ENCODE measurements at regions not wholly inside any gene's neighbourhood (a gene's known extent, or its start where the extent isn't known, plus 50 kb on each side); places are given as distances from the start of the nearest gene placed in this dataset.

- H3K4me3 ChIP-seq (ENCODE audit: low read depth, low read length) = no peak overlapping the region
- H3K27ac Mint-ChIP-seq (ENCODE audit: unreplicated experiment) = no peak overlapping the region
- H3K9me3 Mint-ChIP-seq (ENCODE audit: unreplicated experiment) = no peaks in the 10 kb centered on the region
- no peaks in the 10 kb centered on the region for H3K36me3 Mint-ChIP-seq (ENCODE audit: insufficient read depth, unreplicated experiment)
- no peaks in the 10 kb centered on the region for H3K27me3 Mint-ChIP-seq (ENCODE audit: insufficient read depth, unreplicated experiment)
- no TSS peak for BruUV-seq (replicated peaks)
- H3K4me3 Mint-ChIP-seq (ENCODE audit: unreplicated experiment) = no peak overlapping the region
- no peak for TF ChIP-seq CTCF (IDR thresholded peaks at IDR 0.05; ENCODE audit: insufficient read depth in 1 of 2, low read depth in 1 of 2, low read length in 1 of 2, severe bottlenecking in 1 of 2, unreplicated experiment in 1 of 2)
- intact Hi-C loops (cut with micrococcal nuclease; ENCODE audit: unreplicated experiment) = no loop called here
- no peak for DNase-seq
- H3K36me3 ChIP-seq (ENCODE audit: control insufficient read depth, insufficient read depth, low read length) = no peaks in the 10 kb centered on the region
- CTCF ChIA-PET = no interaction called here
- POLR2A ChIA-PET = no interaction called here
- H3K9me3 ChIP-seq = no peaks in the 10 kb centered on the region
- H3K4me1 ChIP-seq = no peaks in the 10 kb centered on the region
- H3K27me3 ChIP-seq (replicated peaks; ENCODE audit: control insufficient read depth, insufficient read depth, low read length) = no peaks in the 10 kb centered on the region
- H3K4me1 Mint-ChIP-seq (ENCODE audit: low read depth, unreplicated experiment) = peaks cover 11% of the 10 kb centered on the region
Measured at GRCh38 chr2:134144081-134144596, 109.7 kb upstream of the MGAT5 start.

DNA sequence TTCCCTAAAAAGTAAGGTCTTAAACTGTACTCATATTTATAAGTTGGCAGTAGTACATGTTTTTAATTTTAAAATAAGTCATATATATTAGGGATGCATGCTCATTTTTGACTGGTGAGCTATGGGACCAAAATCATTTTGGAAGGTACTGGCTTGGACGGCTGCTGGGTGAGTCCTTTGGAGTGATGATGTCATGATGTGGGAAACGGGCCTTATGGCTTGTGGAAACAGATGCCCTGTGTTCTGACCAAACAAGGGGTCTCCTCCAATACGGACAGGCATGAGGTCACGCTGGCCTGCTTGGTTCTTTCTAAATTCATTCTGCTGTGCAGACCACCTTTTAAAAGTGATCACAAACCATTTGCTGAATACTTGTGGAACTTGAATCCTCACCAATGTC is 109.2 kb upstream of the MGAT5 start:
- POLR2A ChIA-PET = no interaction called here
- intact Hi-C loops (cut with micrococcal nuclease; ENCODE audit: unreplicated experiment) = no loop called here

GRCh38 chr2:134145519-134145918 is 108.4 kb upstream of the MGAT5 start:
- no peak overlapping the region for H3K27ac Mint-ChIP-seq (ENCODE audit: unreplicated experiment)
- H3K4me1 Mint-ChIP-seq (ENCODE audit: low read depth, unreplicated experiment) = peaks cover 11% of the 10 kb centered on the region
- Histone ChIP-seq H3K4me3 (ENCODE audit: low read depth, low read length) (no peak overlapping the region), H3K9me3 (no peaks in the 10 kb centered on the region), H3K27me3 (replicated peaks; ENCODE audit: control insufficient read depth, insufficient read depth, low read length) (no peaks in the 10 kb centered on the region), H3K36me3 (ENCODE audit: control insufficient read depth, insufficient read depth, low read length) (no peaks in the 10 kb centered on the region), H3K4me1 (no peaks in the 10 kb centered on the region)
- TF ChIP-seq CTCF (IDR thresholded peaks at IDR 0.05; ENCODE audit: insufficient read depth in 1 of 2, low read depth in 1 of 2, low read length in 1 of 2, severe bottlenecking in 1 of 2, unreplicated experiment in 1 of 2) = no peak
- ChIA-PET POLR2A (no interaction called here), CTCF (no interaction called here)
- H3K9me3 Mint-ChIP-seq (ENCODE audit: unreplicated experiment) = no peaks in the 10 kb centered on the region
- no peak overlapping the region for H3K4me3 Mint-ChIP-seq (ENCODE audit: unreplicated experiment)
- no peaks in the 10 kb centered on the region for H3K27me3 Mint-ChIP-seq (ENCODE audit: insufficient read depth, unreplicated experiment)
- DNase-seq = no peak
- intact Hi-C loops (cut with micrococcal nuclease; ENCODE audit: unreplicated experiment) = no loop called here
- peaks cover 6% of the 10 kb centered on the region for H3K36me3 Mint-ChIP-seq (ENCODE audit: insufficient read depth, unreplicated experiment)
- no TSS peak for BruUV-seq (replicated peaks)

More for the DNA sequence above, 109.2 kb upstream of the MGAT5 start:
- Mint-ChIP-seq H3K4me3 (ENCODE audit: unreplicated experiment) (no peak overlapping the region), H3K4me1 (ENCODE audit: low read depth, unreplicated experiment) (peaks cover 11% of the 10 kb centered on the region), H3K27ac (ENCODE audit: unreplicated experiment) (no peak overlapping the region), H3K36me3 (ENCODE audit: insufficient read depth, unreplicated experiment) (peaks cover 1% of the 10 kb centered on the region), H3K9me3 (ENCODE audit: unreplicated experiment) (no peaks in the 10 kb centered on the region), H3K27me3 (ENCODE audit: insufficient read depth, unreplicated experiment) (no peaks in the 10 kb centered on the region)
- no peaks in the 10 kb centered on the region for H3K4me1 ChIP-seq
- no peak for DNase-seq
- no peaks in the 10 kb centered on the region for H3K9me3 ChIP-seq
- TF ChIP-seq CTCF (IDR thresholded peaks at IDR 0.05; ENCODE audit: insufficient read depth in 1 of 2, low read depth in 1 of 2, low read length in 1 of 2, severe bottlenecking in 1 of 2, unreplicated experiment in 1 of 2) = no peak
- no peaks in the 10 kb centered on the region for H3K27me3 ChIP-seq (replicated peaks; ENCODE audit: control insufficient read depth, insufficient read depth, low read length)
- no peak overlapping the region for H3K4me3 ChIP-seq (ENCODE audit: low read depth, low read length)
- no peaks in the 10 kb centered on the region for H3K36me3 ChIP-seq (ENCODE audit: control insufficient read depth, insufficient read depth, low read length)
- no TSS peak for BruUV-seq (replicated peaks)
- CTCF ChIA-PET = no interaction called here
